ENCODE measurements at regions not wholly inside any gene's neighbourhood (a gene's known extent, or its start where the extent isn't known, plus 50 kb on each side); places are given as distances from the start of the nearest gene placed in this dataset.

DNA sequence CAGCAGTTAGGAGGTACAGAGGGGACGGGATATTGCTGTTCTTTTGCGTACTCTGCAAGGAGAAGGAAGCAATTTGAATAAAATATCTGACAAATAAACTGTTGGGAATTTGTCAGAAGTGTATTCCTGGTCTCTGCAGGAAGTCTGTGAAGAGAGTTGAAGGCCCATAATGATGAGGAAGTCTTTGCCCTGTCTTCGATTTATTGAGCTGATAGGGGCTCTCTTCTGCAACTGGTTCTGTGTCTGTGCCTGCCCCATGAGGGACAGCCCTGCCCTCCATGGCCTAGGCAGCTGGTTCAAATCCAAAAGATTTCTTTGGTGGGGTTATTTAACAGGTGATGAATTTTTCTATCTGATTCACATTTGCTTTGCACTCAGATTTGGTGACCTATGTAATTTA lies 339.7 kb upstream of the EDNRB start:
- Histone ChIP-seq H3K4me1 (ENCODE audit: insufficient read depth, low read length) (no peaks in the 10 kb centered on the region), H3K27ac (ENCODE audit: low read depth in 1 of 2, low read length in 2 of 2) (no peak overlapping the region), H3K9me3 (ENCODE audit: control insufficient read depth in 1 of 2, insufficient read depth in 1 of 2, low read length in 2 of 2) (no peaks in the 10 kb centered on the region), H3K36me3 (ENCODE audit: insufficient read depth, low read length) (no peaks in the 10 kb centered on the region), H3K4me3 (ENCODE audit: low read length) (no peak overlapping the region), H3K27me3 (ENCODE audit: control insufficient read depth in 1 of 2, insufficient read depth in 2 of 2, low read length in 2 of 2) (no peaks in the 10 kb centered on the region)
- Mint-ChIP-seq H3K4me3 (no peak overlapping the region), H3K9me3 (no peaks in the 10 kb centered on the region), H3K4me1 (ENCODE audit: low read depth) (no peaks in the 10 kb centered on the region), H3K27ac (no peak overlapping the region), H3K36me3 (ENCODE audit: low read depth) (no peaks in the 10 kb centered on the region), H3K27me3 (no peaks in the 10 kb centered on the region)
- ChIA-PET POLR2A (no interaction called here), CTCF (no interaction called here)
- intact Hi-C loops (cut with DNase I, micrococcal nuclease), result no loop called here
- ATAC-seq (ENCODE audit: poor library complexity) (no peak), DNase-seq (no peak)
- TF ChIP-seq, protein P1, sequence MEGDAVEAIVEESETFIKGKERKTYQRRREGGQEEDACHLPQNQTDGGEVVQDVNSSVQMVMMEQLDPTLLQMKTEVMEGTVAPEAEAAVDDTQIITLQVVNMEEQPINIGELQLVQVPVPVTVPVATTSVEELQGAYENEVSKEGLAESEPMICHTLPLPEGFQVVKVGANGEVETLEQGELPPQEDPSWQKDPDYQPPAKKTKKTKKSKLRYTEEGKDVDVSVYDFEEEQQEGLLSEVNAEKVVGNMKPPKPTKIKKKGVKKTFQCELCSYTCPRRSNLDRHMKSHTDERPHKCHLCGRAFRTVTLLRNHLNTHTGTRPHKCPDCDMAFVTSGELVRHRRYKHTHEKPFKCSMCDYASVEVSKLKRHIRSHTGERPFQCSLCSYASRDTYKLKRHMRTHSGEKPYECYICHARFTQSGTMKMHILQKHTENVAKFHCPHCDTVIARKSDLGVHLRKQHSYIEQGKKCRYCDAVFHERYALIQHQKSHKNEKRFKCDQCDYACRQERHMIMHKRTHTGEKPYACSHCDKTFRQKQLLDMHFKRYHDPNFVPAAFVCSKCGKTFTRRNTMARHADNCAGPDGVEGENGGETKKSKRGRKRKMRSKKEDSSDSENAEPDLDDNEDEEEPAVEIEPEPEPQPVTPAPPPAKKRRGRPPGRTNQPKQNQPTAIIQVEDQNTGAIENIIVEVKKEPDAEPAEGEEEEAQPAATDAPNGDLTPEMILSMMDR (IDR thresholded peaks at IDR 0.05), result no peak

DNA sequence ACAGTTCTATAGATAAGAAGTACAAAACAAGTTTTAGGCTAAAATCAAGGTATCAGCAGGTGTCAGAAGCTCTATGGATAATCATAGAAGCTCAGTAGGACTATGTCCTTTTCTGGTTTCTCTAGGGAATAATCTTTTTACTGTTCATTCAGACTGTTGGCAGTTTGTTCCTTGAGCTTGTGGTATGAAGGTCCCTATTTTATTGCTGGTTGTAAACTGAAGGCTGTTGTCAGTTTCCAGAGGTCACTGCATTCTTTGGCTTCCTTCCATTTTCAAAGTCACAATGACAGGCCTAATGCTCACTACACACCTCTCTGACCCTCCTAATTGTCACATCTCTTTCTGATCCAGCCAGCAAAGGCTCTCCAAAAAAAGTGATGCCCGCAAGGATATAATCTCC lies 337.9 kb upstream of the EDNRB start:
- intact Hi-C loops (cut with DNase I, micrococcal nuclease), result no loop called here
- Mint-ChIP-seq H3K4me3 (no peak overlapping the region), H3K4me1 (ENCODE audit: low read depth) (no peaks in the 10 kb centered on the region), H3K9me3 (no peaks in the 10 kb centered on the region), H3K27ac (no peak overlapping the region), H3K27me3 (no peaks in the 10 kb centered on the region), H3K36me3 (ENCODE audit: low read depth) (no peaks in the 10 kb centered on the region)
- TF ChIP-seq, protein P1 (IDR thresholded peaks at IDR 0.05), result no peak
- ATAC-seq (ENCODE audit: poor library complexity), result no peak
- ChIA-PET CTCF (no interaction called here), POLR2A (no interaction called here)
- no peaks in the 10 kb centered on the region for H3K27me3 ChIP-seq (ENCODE audit: control insufficient read depth in 1 of 2, insufficient read depth in 2 of 2, low read length in 2 of 2)
- no peaks in the 10 kb centered on the region for H3K36me3 ChIP-seq (ENCODE audit: insufficient read depth, low read length)
- no peak for DNase-seq
- H3K4me3 ChIP-seq (ENCODE audit: low read length), result no peak overlapping the region
- no peaks in the 10 kb centered on the region for H3K9me3 ChIP-seq (ENCODE audit: control insufficient read depth in 1 of 2, insufficient read depth in 1 of 2, low read length in 2 of 2)
- H3K27ac ChIP-seq (ENCODE audit: low read depth in 1 of 2, low read length in 2 of 2), result no peak overlapping the region
- no peaks in the 10 kb centered on the region for H3K4me1 ChIP-seq (ENCODE audit: insufficient read depth, low read length)

DNA sequence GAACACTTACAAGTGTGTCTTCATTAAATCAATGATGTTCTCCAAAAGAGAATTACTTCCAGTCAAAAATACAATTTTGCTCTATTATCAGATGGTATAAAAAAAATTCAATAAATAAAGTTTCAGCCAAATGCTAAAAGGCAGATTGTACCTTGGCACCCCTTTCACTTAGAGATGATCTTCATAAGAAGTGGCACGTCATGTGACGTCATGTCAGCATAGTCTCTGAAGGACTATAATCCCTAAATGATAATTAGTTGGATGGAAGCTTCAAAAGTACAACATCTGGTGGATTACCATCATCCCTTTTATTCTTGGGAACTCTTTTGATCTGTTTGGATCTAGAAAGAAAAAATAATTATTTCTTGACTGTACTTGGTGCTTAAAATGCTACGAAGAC lies 335.5 kb upstream of the EDNRB start:
- no peak for DNase-seq
- intact Hi-C loops (cut with DNase I, micrococcal nuclease), result no loop called here
- ChIA-PET CTCF (no interaction called here), POLR2A (no interaction called here)
- Mint-ChIP-seq H3K9me3 (no peaks in the 10 kb centered on the region), H3K36me3 (ENCODE audit: low read depth) (no peaks in the 10 kb centered on the region), H3K27ac (no peak overlapping the region), H3K4me3 (no peak overlapping the region), H3K4me1 (ENCODE audit: low read depth) (no peaks in the 10 kb centered on the region), H3K27me3 (no peaks in the 10 kb centered on the region)
- H3K9me3 ChIP-seq (ENCODE audit: control insufficient read depth in 1 of 2, insufficient read depth in 1 of 2, low read length in 2 of 2), result no peaks in the 10 kb centered on the region
- no peaks in the 10 kb centered on the region for H3K36me3 ChIP-seq (ENCODE audit: insufficient read depth, low read length)
- ATAC-seq (ENCODE audit: poor library complexity), result no peak
- no peaks in the 10 kb centered on the region for H3K27me3 ChIP-seq (ENCODE audit: control insufficient read depth in 1 of 2, insufficient read depth in 2 of 2, low read length in 2 of 2)
- no peak overlapping the region for H3K27ac ChIP-seq (ENCODE audit: low read depth in 1 of 2, low read length in 2 of 2)
- no peaks in the 10 kb centered on the region for H3K4me1 ChIP-seq (ENCODE audit: insufficient read depth, low read length)
- TF ChIP-seq, protein P1 (IDR thresholded peaks at IDR 0.05), result no peak
- H3K4me3 ChIP-seq (ENCODE audit: low read length), result no peak overlapping the region

Data from CD4-positive, alpha-beta T cell (primary cell).